Naive B cell (primary cell): ENCODE measurements at regions not wholly inside any gene's neighbourhood (a gene's known extent, or its start where the extent isn't known, plus 50 kb on each side); places are given as distances from the start of the nearest gene placed in this dataset.
"Not testable (repeated sequence)": the region's sequence is repeated elsewhere in the genome, so short reads cannot be mapped to it uniquely, and the experiment has no call there.

Experiments used
- ATAC-seq, 2 donors: fragments of 150-1000 bp; cut with Tn5 transposase; 2 replicates each; pipeline ENCODE4 v1.10.0; 2021; ENCODE audit warnings: low read depth in 2 of 2, mild to moderate bottlenecking in 2 of 2, moderate library complexity in 2 of 2
- DNase-seq: peaks from one replicate; pipeline ENCODE4 v3.0.0; 2022
- H3K27ac Mint-ChIP-seq, 6 donors: one replicate each; pipeline ENCODE4 v1.8.0; 2020 to 2022; ENCODE audit warnings: mild to moderate bottlenecking in 6 of 6, mixed read lengths in 6 of 6, moderate library complexity in 5 of 6, inconsistent platforms in 2 of 6
- H3K27me3 Mint-ChIP-seq, 3 donors: one replicate each; pipeline ENCODE4 v1.8.0; 2021 to 2022; ENCODE audit warnings: mixed read lengths in 3 of 3, mild to moderate bottlenecking in 1 of 3
- H3K36me3 Mint-ChIP-seq, 2 donors: one replicate each; pipeline ENCODE4 v1.8.0; 2020 to 2022; ENCODE audit warnings: mixed read lengths in 2 of 2, inconsistent platforms in 1 of 2, mild to moderate bottlenecking in 1 of 2
- H3K4me1 Mint-ChIP-seq, 3 donors: one replicate each; pipeline ENCODE4 v1.8.0; 2020 to 2022; ENCODE audit warnings: mixed read lengths in 3 of 3, inconsistent platforms in 1 of 3, mild to moderate bottlenecking in 1 of 3, moderate library complexity in 1 of 3
- H3K4me3 Mint-ChIP-seq, 8 donors: one replicate each; pipeline ENCODE4 v1.8.0; 2020 to 2022; ENCODE audit warnings: mild to moderate bottlenecking in 8 of 8, mixed read lengths in 8 of 8, moderate library complexity in 8 of 8, inconsistent platforms in 2 of 8
- H3K9me3 Mint-ChIP-seq, 7 donors: one replicate each; pipeline ENCODE4 v1.8.0; 2020 to 2022; ENCODE audit warnings: mixed read lengths in 7 of 7, mild to moderate bottlenecking in 5 of 7, inconsistent platforms in 2 of 7, moderate library complexity in 1 of 7

- no peak for ATAC-seq
- Mint-ChIP-seq H3K27ac (no peak overlapping the region), H3K36me3 (no peaks in the 10 kb centered on the region), H3K27me3 (no peaks in the 10 kb centered on the region), H3K4me3 (no peak overlapping the region), H3K4me1 (no peaks in the 10 kb centered on the region), H3K9me3 (peaks cover 0 to 9% (median 4%) of the 10 kb centered on the region in 7 donors)
- DNase-seq, result no peak
Observed at GRCh38 chr6:121759370-121759769, 323.9 kb downstream of the GJA1 start.

- no peaks in the 10 kb centered on the region for H3K27me3 Mint-ChIP-seq
- ATAC-seq (no peak), DNase-seq (no peak)
- H3K27ac Mint-ChIP-seq, result no peak overlapping the region
- no peaks in the 10 kb centered on the region for H3K4me1 Mint-ChIP-seq
- H3K9me3 Mint-ChIP-seq, result peaks cover 0 to 9% (median 4%) of the 10 kb centered on the region in 7 donors
- no peaks in the 10 kb centered on the region for H3K36me3 Mint-ChIP-seq
- no peak overlapping the region for H3K4me3 Mint-ChIP-seq
Observed at GRCh38 chr6:121760191-121760590, 324.7 kb downstream of the GJA1 start.

GRCh38 chr6:121760745-121761144 lies 325.3 kb downstream of the GJA1 start:
- no peak overlapping the region for H3K4me3 Mint-ChIP-seq
- no peaks in the 10 kb centered on the region for H3K36me3 Mint-ChIP-seq
- H3K27me3 Mint-ChIP-seq, result no peaks in the 10 kb centered on the region
- peaks cover 0 to 9% (median 4%) of the 10 kb centered on the region in 7 donors for H3K9me3 Mint-ChIP-seq
- H3K27ac Mint-ChIP-seq, result no peak overlapping the region
- ATAC-seq (no peak), DNase-seq (no peak)
- H3K4me1 Mint-ChIP-seq, result no peaks in the 10 kb centered on the region

- no peak for ATAC-seq
Observed at GRCh38 chr6:121764493-121764892, 329.0 kb downstream of the GJA1 start.

GRCh38 chr6:121765060-121765459 lies 329.6 kb downstream of the GJA1 start:
- H3K36me3 Mint-ChIP-seq, result no peaks in the 10 kb centered on the region
- DNase-seq, result no peak
- no peak overlapping the region for H3K27ac Mint-ChIP-seq
- H3K4me3 Mint-ChIP-seq, result no peak overlapping the region
- H3K4me1 Mint-ChIP-seq, result no peaks in the 10 kb centered on the region
- no peaks in the 10 kb centered on the region for H3K27me3 Mint-ChIP-seq
- no peak for ATAC-seq
- peaks cover 0 to 9% (median 4%) of the 10 kb centered on the region in 7 donors for H3K9me3 Mint-ChIP-seq

More at GRCh38 chr6:121764493-121764892, 329.0 kb downstream of the GJA1 start:
- no peak for DNase-seq
- Mint-ChIP-seq H3K36me3 (no peaks in the 10 kb centered on the region), H3K4me1 (no peaks in the 10 kb centered on the region), H3K27me3 (no peaks in the 10 kb centered on the region), H3K9me3 (peaks cover 0 to 9% (median 4%) of the 10 kb centered on the region in 7 donors), H3K4me3 (no peak overlapping the region), H3K27ac (no peak overlapping the region)

GRCh38 chr6:121767211-121767610 lies 331.8 kb downstream of the GJA1 start:
- Mint-ChIP-seq H3K4me1 (no peaks in the 10 kb centered on the region), H3K27ac (no peak overlapping the region), H3K4me3 (no peak overlapping the region), H3K36me3 (no peaks in the 10 kb centered on the region), H3K9me3 (peaks cover 0 to 2% (median 0%) of the 10 kb centered on the region in 7 donors), H3K27me3 (no peaks in the 10 kb centered on the region)
- ATAC-seq (no peak), DNase-seq (no peak)

- no peaks in the 10 kb centered on the region for H3K27me3 Mint-ChIP-seq
- peaks cover 0 to 5% (median 0%) of the 10 kb centered on the region in 7 donors for H3K9me3 Mint-ChIP-seq
- no peaks in the 10 kb centered on the region for H3K4me1 Mint-ChIP-seq
- no peak for ATAC-seq
- no peak overlapping the region for H3K4me3 Mint-ChIP-seq
- no peaks in the 10 kb centered on the region for H3K36me3 Mint-ChIP-seq
- DNase-seq, result no peak
- H3K27ac Mint-ChIP-seq, result no peak overlapping the region
Observed at GRCh38 chr6:121770943-121771342, 335.5 kb downstream of the GJA1 start.

GRCh38 chr6:121771937-121772720 lies 336.7 kb downstream of the GJA1 start:
- no peak overlapping the region for H3K4me3 Mint-ChIP-seq
- no peaks in the 10 kb centered on the region for H3K4me1 Mint-ChIP-seq
- no peaks in the 10 kb centered on the region for H3K27me3 Mint-ChIP-seq
- DNase-seq (no peak), ATAC-seq (no peak)
- H3K27ac Mint-ChIP-seq, result no peak overlapping the region
- peaks cover 0 to 5% (median 0%) of the 10 kb centered on the region in 7 donors for H3K9me3 Mint-ChIP-seq
- no peaks in the 10 kb centered on the region for H3K36me3 Mint-ChIP-seq

GRCh38 chr6:121776054-121776453 lies 340.6 kb downstream of the GJA1 start:
- Mint-ChIP-seq H3K9me3 (peaks cover 0 to 7% (median 3%) of the 10 kb centered on the region in 7 donors), H3K27me3 (no peaks in the 10 kb centered on the region), H3K27ac (no peak overlapping the region), H3K36me3 (no peaks in the 10 kb centered on the region), H3K4me3 (no peak overlapping the region), H3K4me1 (no peaks in the 10 kb centered on the region)
- DNase-seq, result no peak
- ATAC-seq, result no peak

GRCh38 chr6:121780325-121781321 lies 345.2 kb downstream of the GJA1 start:
- ATAC-seq, result no peak
- DNase-seq, result no peak
- Mint-ChIP-seq H3K9me3 (peaks cover 0 to 7% (median 1%) of the 10 kb centered on the region in 7 donors), H3K27ac (no peak overlapping the region), H3K27me3 (no peaks in the 10 kb centered on the region), H3K4me3 (no peak overlapping the region), H3K36me3 (no peaks in the 10 kb centered on the region), H3K4me1 (no peaks in the 10 kb centered on the region)

GRCh38 chr6:121791396-121792315 lies 356.2 kb downstream of the GJA1 start:
- H3K27me3 Mint-ChIP-seq, result no peaks in the 10 kb centered on the region
- no peaks in the 10 kb centered on the region for H3K4me1 Mint-ChIP-seq
- ATAC-seq (no peak), DNase-seq (no peak)
- peaks cover 0 to 9% (median 2%) of the 10 kb centered on the region in 7 donors for H3K9me3 Mint-ChIP-seq
- no peak overlapping the region for H3K27ac Mint-ChIP-seq
- no peaks in the 10 kb centered on the region for H3K36me3 Mint-ChIP-seq
- H3K4me3 Mint-ChIP-seq, result no peak overlapping the region

GRCh38 chr6:121794630-121795029 lies 359.2 kb downstream of the GJA1 start:
- Mint-ChIP-seq H3K27me3 (no peaks in the 10 kb centered on the region), H3K27ac (no peak overlapping the region), H3K4me3 (no peak overlapping the region), H3K9me3 (peaks cover 4 to 24% (median 8%) of the 10 kb centered on the region in 7 donors), H3K4me1 (no peaks in the 10 kb centered on the region), H3K36me3 (no peaks in the 10 kb centered on the region)
- no peak for ATAC-seq
- DNase-seq, result no peak

- not testable (repeated sequence) for H3K36me3 Mint-ChIP-seq, H3K4me1 Mint-ChIP-seq, ATAC-seq, H3K4me3 Mint-ChIP-seq, H3K27ac Mint-ChIP-seq, DNase-seq, H3K27me3 Mint-ChIP-seq
- H3K9me3 Mint-ChIP-seq, result peaks cover 4 to 42% (median 15%) of the 10 kb centered on the region in 7 donors
Observed at GRCh38 chr6:121797598-121797997, 362.2 kb downstream of the GJA1 start.
